Amniotic epithelial cell (primary cell): ENCODE measurements at regions not wholly inside any gene's neighbourhood (a gene's known extent, or its start where the extent isn't known, plus 50 kb on each side); places are given as distances from the start of the nearest gene placed in this dataset.
"Not testable (repeated sequence)": the region's sequence is repeated elsewhere in the genome, so short reads cannot be mapped to it uniquely, and the experiment has no call there.

Experiments used
- DNase-seq: peaks from one replicate; pipeline ENCODE4 v3.0.0-alpha.2; 2010; ENCODE audit warnings: low read depth

GRCh38 chr13:80823472-80823871 is 482.5 kb upstream of the SPRY2 start:
- no peak for DNase-seq

DNA sequence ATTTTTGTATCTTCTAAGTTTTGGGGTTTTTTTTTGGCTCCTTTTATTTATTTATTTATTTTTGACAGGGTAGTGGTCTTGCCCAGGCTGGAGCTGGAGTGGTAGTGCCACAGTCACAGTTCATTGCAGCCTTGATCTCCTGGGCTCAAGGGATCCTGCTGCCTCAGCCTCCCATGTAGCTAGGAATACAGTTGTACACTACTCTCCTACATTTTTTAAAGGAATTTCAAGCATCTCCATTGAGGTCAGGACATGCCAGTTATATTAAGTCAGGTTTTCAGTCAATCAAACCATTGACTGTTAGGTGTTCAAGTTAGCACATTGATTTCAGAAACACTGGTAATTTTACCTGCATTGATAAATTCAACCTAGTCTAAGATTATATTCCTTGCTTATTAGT is 480.5 kb upstream of the SPRY2 start:
- no peak for DNase-seq

DNA sequence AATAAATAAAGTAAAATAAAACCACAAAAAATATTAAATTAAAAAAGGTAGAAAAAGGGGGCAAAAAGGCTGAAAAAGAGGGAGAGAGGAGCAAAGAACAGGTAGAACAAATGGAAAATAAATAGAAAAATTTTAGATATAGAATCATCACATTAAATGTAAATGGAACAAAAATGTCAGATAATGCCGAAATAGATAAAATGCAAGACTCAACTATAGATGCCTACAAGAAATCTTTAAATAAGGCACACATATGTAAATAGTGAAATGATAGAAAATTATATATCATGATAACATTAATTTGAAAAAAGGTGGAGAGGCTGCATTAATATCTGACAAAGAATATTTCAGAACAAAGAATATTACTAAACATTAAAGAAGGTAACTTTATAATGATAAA is 477.1 kb upstream of the SPRY2 start:
- DNase-seq = no peak

GRCh38 chr13:80814541-80814940 is 473.6 kb upstream of the SPRY2 start:
- no peak for DNase-seq

GRCh38 chr13:80810294-80810693 is 469.4 kb upstream of the SPRY2 start:
- DNase-seq = not testable (repeated sequence)

GRCh38 chr13:80802946-80803345 is 462.0 kb upstream of the SPRY2 start:
- no peak for DNase-seq

- DNase-seq = no peak
Measured at GRCh38 chr13:80798576-80799133, 457.7 kb upstream of the SPRY2 start.

GRCh38 chr13:80787604-80788003 is 446.7 kb upstream of the SPRY2 start:
- DNase-seq = no peak

DNA sequence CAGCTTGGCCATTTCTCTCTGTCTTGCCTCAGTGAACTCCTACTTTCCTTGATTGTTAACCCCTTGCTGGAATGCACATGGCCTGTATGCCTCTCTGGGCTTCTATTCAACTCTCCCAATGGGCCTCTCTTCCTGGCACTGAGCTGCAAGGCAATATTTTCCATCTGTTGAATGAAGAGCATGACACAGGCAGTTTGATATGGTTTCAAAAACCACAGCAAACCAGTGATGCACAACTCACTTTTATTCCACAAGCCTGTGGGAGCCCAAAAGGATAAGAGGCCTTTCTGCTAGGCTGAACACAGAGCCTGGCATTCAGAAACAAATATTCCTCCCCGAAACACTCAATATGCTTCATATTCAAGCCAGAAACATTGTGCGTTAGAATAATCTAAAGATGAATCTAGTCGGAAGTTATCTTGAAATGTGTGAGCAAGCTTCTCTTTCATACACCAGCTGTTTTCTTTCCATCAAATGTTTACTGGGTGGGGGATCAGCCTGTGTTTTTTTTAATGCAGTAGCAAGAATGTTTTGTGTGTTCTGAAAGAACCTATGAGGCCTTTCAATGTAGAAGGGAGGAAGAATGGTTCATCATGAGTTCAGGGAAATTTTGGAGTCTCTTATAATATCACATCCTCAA is 443.1 kb upstream of the SPRY2 start:
- DNase-seq = peak; percentile 27

GRCh38 chr13:80782441-80782840 is 441.5 kb upstream of the SPRY2 start:
- no peak for DNase-seq

- DNase-seq = no peak
Measured at GRCh38 chr13:80778297-80778696, 437.4 kb upstream of the SPRY2 start.

DNA sequence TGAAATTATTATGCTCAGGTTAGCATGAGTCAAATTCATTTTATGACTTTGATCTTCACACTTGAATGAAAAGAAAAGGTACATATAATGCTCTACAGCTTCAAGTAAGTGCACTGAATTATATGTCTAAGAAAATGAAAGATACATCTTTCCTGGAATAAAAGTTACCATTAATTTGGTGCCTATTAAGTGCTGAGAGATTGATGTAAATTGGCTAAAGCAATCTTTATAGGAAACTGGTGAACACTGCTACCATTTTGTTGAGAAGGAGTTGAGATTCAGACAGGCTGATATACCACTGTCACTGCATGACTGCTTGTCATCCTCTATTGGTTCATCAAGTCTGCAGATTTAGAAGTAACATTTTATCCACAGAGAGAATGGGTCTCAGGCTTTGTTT is 416.8 kb upstream of the SPRY2 start:
- no peak for DNase-seq

DNA sequence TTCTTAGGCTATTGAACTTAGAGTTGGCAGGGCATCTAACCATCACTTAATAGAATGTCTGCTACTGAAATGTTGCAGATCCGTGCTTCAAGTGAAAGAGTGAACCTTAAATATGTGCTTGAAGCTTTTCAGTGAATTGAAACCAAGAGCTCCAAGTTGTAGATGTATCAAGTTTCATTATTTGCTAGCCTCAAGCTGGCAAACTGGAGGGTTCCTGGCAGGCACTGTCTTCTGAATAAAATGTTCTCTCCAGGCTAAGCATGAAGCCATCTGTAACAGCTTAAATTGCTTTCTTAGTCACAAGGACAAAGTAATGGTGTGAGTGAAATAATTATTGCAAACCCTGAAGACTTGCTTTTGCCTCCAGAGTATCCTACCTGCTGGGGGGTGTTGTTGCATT is 415.0 kb upstream of the SPRY2 start:
- DNase-seq = no peak

GRCh38 chr13:80754441-80754840 is 413.5 kb upstream of the SPRY2 start:
- no peak for DNase-seq

DNA sequence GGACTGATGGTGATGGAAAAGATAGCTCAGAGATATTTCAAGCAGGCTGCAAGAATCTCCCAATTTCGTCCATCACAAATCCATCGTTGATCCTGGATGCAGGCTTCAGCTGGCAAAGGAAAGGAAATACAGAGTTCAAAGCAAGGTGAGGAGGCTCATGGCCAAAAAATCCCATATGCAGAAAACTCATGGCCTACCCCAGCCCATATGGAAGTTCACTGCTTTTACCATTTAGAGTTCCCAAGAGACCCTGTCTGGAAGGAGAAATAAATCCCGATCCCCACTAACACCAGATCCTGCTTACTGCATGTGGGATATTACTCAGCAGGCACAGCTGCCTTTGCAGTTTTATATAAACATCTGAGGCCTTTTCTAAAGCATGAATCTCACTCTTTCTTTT is 412.9 kb upstream of the SPRY2 start:
- DNase-seq = no peak

DNA sequence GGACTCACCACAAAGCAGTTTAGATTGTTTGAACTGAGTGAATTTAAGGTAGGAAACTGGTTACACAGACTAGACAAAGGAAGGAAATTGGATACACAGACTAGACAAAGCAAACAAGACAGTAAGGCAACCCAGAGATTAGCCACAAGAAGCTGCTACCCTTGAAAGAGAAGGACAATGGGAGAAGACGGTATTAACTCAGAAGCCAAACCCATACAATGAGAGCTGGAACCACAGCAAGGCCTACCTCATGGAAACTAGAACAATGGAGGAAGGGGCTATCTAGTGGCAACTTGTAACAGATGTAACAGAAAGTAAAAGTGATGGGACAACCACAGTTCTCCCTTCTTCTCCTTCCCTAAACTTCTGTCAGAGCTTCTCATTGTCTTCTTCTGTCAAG is 410.9 kb upstream of the SPRY2 start:
- DNase-seq = no peak

GRCh38 chr13:80744147-80744914 is 403.4 kb upstream of the SPRY2 start:
- DNase-seq = no peak

DNA sequence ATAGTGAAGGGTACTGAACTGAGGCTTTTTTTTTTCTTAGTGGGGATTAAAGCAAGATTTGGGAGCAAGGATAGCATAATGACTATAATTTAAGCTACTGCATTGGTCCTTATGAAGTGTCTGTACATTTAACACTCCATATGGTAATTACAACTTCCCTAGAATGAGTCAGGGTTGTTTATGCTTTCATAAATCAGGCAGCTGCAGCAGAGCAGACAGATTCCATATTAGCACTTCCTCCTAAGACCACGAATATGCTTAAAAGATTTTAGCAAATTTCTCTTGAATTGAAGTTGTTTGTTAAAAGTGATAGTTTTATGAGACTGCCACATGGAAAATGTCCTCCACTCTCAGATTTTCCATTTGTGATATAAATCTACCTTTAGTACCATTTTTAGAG is 401.1 kb upstream of the SPRY2 start:
- no peak for DNase-seq

- no peak for DNase-seq
Measured at GRCh38 chr13:80740071-80740470, 399.1 kb upstream of the SPRY2 start.

DNA sequence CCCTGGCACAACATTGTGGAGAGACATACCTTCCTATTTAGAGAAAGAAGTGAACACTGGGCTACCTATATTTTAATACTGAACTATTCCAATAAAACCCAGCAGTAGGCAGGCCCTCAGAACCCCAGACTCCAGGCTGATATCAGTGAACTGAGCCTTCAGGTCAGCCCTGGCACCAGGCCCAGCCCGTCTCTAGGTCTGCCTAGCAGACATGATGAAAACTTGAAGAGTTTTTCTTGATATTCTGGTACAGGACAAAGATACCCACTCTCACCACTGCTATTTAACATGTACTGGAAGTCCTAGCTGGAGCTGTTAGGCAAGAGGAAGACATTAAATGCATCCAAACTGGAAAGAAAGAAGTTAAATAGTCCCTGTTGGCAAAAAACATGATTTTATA is 396.6 kb upstream of the SPRY2 start:
- DNase-seq = no peak

DNA sequence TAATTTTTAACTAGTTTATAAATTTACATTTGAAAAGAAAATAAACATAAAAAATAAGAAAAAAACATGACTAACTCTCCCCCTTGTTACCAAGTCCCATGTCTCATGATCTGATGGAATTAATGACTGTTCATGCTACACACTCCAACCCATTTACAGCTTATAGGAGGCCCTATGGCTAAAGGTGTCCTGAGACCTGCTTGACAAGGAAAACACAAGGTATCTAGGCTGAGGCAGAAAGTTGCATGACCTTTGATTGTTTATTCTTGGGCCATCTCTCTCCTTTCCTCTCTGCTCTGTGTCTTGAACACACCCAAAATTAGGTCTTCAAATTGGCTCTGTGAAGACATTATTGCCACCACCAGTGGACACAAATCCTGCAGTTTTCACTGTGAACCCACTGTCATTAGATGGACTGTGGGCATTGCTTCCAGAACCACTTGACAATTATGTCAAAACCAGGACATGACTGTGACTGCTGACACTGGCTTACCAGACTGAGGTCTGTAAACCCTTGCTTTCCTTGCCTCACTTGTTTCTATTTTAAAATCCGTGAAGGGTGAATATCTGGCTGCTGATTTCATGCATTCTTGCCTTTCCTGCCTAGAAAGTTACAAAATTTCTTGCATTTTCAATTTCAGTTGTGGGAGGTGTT is 386.5 kb upstream of the SPRY2 start:
- no peak for DNase-seq

- no peak for DNase-seq
Measured at GRCh38 chr13:80726868-80727267, 385.9 kb upstream of the SPRY2 start.

DNA sequence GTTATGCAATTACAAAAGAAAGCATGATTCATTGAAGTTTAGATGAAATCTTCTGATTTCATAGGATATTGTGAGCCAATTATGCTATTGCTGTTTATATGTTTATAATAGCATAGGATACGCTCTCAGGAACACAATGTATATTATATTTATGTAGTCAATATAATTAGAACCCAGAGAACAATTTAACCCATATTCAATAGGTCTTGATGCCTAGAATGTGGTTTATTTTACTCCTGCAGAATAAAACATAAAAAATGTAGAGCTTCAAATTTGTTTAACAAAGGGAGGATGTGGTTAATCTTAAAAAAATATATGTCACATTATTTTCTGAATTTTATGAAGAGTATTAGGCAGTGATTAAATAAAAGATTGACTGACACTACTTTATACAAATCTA is 380.8 kb upstream of the SPRY2 start:
- DNase-seq = no peak
